ENCODE measurements at regions not wholly inside any gene's neighbourhood (a gene's known extent, or its start where the extent isn't known, plus 50 kb on each side); places are given as distances from the start of the nearest gene placed in this dataset.

DNA sequence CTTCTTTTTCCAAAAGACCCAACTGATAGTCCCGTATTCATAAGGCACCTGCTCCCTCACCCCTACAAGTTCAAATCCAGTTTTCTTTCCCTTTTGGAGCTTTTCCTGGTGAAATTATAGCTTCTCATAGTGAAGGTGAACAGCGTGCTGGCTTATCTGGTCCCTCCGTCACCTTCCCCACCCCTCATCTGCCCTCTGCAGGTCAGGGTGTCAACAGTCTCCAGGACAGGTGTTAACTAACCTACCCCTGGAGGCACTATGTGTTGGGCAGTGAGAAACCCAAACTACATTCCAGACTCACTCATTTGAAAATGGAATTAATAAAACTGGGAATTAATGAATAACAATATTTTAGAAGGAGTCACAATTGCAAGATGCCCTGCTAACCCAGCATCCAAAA, 109.0 kb upstream of the TAS2R1 start:
- intact Hi-C loops (cut with DNase I; ENCODE audit: low total_unique reads), result no loop called here
- no peak for DNase-seq
- H3K9me3 ChIP-seq, result no peaks in the 10 kb centered on the region

DNA sequence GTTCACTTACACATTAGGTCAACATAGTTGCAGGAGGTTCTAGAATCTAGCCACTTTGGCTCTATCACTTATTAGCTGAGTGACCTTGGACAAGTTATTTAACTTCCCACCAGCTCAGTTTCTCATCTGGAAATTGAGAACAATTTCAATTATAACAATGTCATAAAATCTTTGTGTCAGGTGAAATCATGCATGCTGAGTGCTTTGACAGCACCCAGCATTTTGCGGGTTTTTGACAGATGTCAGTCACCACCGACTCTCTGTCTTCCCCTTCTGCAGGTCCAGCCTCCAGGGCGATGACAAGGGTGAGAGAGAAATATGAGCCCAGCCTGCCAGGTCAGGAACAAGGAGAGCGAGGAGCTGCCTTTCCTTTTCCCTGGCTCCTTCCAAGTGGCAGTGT, 107.1 kb upstream of the TAS2R1 start:
- Histone ChIP-seq H3K9me3 (no peaks in the 10 kb centered on the region), H3K4me1 (no peaks in the 10 kb centered on the region), H3K27ac (no peak overlapping the region), H3K36me3 (no peaks in the 10 kb centered on the region), H3K27me3 (no peaks in the 10 kb centered on the region), H3K4me3 (no peak overlapping the region)
- DNase-seq, result no peak
- TF ChIP-seq, protein P1, sequence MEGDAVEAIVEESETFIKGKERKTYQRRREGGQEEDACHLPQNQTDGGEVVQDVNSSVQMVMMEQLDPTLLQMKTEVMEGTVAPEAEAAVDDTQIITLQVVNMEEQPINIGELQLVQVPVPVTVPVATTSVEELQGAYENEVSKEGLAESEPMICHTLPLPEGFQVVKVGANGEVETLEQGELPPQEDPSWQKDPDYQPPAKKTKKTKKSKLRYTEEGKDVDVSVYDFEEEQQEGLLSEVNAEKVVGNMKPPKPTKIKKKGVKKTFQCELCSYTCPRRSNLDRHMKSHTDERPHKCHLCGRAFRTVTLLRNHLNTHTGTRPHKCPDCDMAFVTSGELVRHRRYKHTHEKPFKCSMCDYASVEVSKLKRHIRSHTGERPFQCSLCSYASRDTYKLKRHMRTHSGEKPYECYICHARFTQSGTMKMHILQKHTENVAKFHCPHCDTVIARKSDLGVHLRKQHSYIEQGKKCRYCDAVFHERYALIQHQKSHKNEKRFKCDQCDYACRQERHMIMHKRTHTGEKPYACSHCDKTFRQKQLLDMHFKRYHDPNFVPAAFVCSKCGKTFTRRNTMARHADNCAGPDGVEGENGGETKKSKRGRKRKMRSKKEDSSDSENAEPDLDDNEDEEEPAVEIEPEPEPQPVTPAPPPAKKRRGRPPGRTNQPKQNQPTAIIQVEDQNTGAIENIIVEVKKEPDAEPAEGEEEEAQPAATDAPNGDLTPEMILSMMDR (IDR thresholded peaks at IDR 0.05), result no peak
- TF ChIP-seq POLR2A (IDR thresholded peaks at IDR 0.05), result no peak
- intact Hi-C loops (cut with DNase I; ENCODE audit: low total_unique reads), result no loop called here

More for the DNA sequence above, 109.0 kb upstream of the TAS2R1 start:
- Histone ChIP-seq H3K27ac (no peak overlapping the region), H3K36me3 (no peaks in the 10 kb centered on the region), H3K27me3 (no peaks in the 10 kb centered on the region), H3K4me3 (no peak overlapping the region), H3K4me1 (no peaks in the 10 kb centered on the region)
- TF ChIP-seq POLR2A (IDR thresholded peaks at IDR 0.05), result no peak
- TF ChIP-seq, protein P1 (IDR thresholded peaks at IDR 0.05), result no peak

DNA sequence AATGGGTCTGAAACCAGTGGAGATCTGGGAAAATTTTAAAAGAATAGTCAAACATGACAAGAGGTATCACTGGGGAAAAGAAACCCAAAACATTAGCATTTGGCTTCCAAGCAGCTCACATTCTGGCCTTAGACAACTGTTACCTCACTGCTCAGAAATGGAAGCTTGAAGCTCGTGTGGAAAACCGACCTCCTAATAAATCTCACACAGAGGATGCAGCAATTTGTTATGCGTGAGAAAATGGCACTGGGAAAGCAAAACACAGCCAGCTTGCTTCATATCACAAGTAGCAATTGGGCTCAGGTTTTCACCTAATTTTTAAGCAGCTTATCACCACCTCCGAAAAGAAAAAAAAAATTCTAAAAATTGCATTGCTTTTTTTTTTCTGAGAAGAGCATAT, 103.3 kb upstream of the TAS2R1 start:
- H3K4me1 ChIP-seq, result no peaks in the 10 kb centered on the region
- no peak for DNase-seq
- TF ChIP-seq POLR2A (IDR thresholded peaks at IDR 0.05), result no peak
- TF ChIP-seq, protein P1 (IDR thresholded peaks at IDR 0.05), result no peak
- H3K9me3 ChIP-seq, result no peaks in the 10 kb centered on the region
- no peak overlapping the region for H3K4me3 ChIP-seq
- no peaks in the 10 kb centered on the region for H3K27me3 ChIP-seq
- H3K36me3 ChIP-seq, result no peaks in the 10 kb centered on the region
- intact Hi-C loops (cut with DNase I; ENCODE audit: low total_unique reads), result no loop called here
- H3K27ac ChIP-seq, result no peak overlapping the region

DNA sequence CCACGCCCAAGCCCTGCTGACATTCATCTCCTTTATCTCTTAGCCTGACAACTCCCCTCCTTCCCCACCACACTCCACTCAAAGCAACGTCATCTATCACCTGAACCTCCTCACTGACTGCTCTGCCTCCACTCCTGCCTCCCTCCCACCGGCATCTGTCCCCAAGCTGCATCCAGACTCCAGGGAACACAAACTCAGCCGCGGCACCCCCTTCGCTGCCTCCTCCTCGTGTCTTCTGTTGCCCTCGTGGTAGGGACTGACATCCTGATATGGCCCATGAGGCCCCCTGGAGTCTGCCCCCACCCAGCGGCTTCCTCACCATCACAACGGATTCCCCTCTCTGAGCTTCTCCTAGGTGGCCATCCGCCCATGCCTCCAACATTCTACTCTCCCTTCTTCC, 101.0 kb upstream of the TAS2R1 start:
- H3K4me3 ChIP-seq, result no peak overlapping the region

DNA sequence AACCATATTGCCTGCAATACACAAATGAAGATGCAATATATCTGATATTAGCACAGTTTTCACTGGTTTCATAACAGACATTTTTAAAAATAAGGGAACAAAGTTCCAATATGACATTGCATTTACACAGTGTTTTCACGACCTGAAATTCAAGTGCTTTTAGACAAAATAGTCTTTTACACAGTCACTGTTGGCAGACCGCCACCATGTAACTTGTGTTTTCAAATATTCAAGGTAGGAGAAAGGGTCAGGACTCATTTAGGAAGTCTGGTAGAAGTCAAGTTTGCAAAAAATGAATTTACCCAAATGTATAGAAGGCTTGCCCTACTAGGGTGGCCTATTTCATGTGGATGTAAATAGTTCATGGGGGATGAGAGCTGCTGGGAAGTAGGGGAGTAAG, 98.1 kb upstream of the TAS2R1 start:
- no peak for DNase-seq
- TF ChIP-seq, protein P1 (IDR thresholded peaks at IDR 0.05), result no peak
- no peak for TF ChIP-seq POLR2A (IDR thresholded peaks at IDR 0.05)
- Histone ChIP-seq H3K27me3 (no peaks in the 10 kb centered on the region), H3K9me3 (no peaks in the 10 kb centered on the region), H3K4me1 (no peaks in the 10 kb centered on the region), H3K27ac (no peak overlapping the region), H3K36me3 (no peaks in the 10 kb centered on the region), H3K4me3 (no peak overlapping the region)
- intact Hi-C loops (cut with DNase I; ENCODE audit: low total_unique reads), result no loop called here

More for the DNA sequence above, 101.0 kb upstream of the TAS2R1 start:
- H3K27ac ChIP-seq, result no peak overlapping the region
- H3K9me3 ChIP-seq, result no peaks in the 10 kb centered on the region
- H3K4me1 ChIP-seq, result no peaks in the 10 kb centered on the region
- TF ChIP-seq POLR2A (IDR thresholded peaks at IDR 0.05), result no peak
- TF ChIP-seq, protein P1 (IDR thresholded peaks at IDR 0.05), result no peak
- intact Hi-C loops (cut with DNase I; ENCODE audit: low total_unique reads), result no loop called here
- H3K27me3 ChIP-seq, result no peaks in the 10 kb centered on the region
- no peak for DNase-seq
- H3K36me3 ChIP-seq, result no peaks in the 10 kb centered on the region

All from uterus (tissue), 3 donors.